Upper lobe of right lung (tissue), 1 donor: ENCODE measurements at regions not wholly inside any gene's neighbourhood (a gene's known extent, or its start where the extent isn't known, plus 50 kb on each side); places are given as distances from the start of the nearest gene placed in this dataset.

Experiments used
- ATAC-seq: fragments of 200-7000 bp; cut with Tn5 transposase; one replicate; pipeline ENCODE4 v1.9.1; 2020; ENCODE audit warnings: mild to moderate bottlenecking, moderate library complexity
- DNase-seq: peaks from one replicate; pipeline ENCODE4 v3.0.0-alpha.2; 2020
- H3K27ac ChIP-seq: fragments of 200-600 bp; one replicate; pipeline ENCODE4 v1.8.0; 2022
- H3K27me3 ChIP-seq: fragments of 200-600 bp; one replicate; pipeline ENCODE4 v1.8.0; 2022; ENCODE audit warnings: mild to moderate bottlenecking
- H3K36me3 ChIP-seq: fragments of 200-600 bp; one replicate; pipeline ENCODE4 v1.8.0; 2022
- H3K4me1 ChIP-seq: fragments of 200-600 bp; one replicate; pipeline ENCODE4 v1.8.0; 2022
- H3K4me3 ChIP-seq: fragments of 200-600 bp; one replicate; pipeline ENCODE4 v1.8.0; 2022; ENCODE audit warnings: mild to moderate bottlenecking
- H3K9me3 ChIP-seq: fragments of 200-600 bp; one replicate; pipeline ENCODE4 v1.8.0; 2022
- CTCF ChIP-seq: fragments of 200-600 bp; IDR thresholded peaks from one replicate; pipeline ENCODE4 v1.8.0; 2022; ENCODE audit warnings: antibody characterized with exemption
- intact Hi-C: fragments of 100-400 bp; cut with DNase I; formaldehyde crosslinking; loops from one replicate; pipeline ENCODE4 v1.11.0; 2022
- donor health status: DM: no; HTN: yes; CAD: no; lungs with severe emphysema.

GRCh38 chr5:63650581-63650980, 311.7 kb downstream of the HTR1A start:
- DNase-seq = no peak
- no peaks in the 10 kb centered on the region for H3K9me3 ChIP-seq
- no peaks in the 10 kb centered on the region for H3K27me3 ChIP-seq
- no peaks in the 10 kb centered on the region for H3K4me1 ChIP-seq
- no peak for ATAC-seq
- H3K36me3 ChIP-seq = no peaks in the 10 kb centered on the region
- intact Hi-C loops = no loop called here
- TF ChIP-seq CTCF = no peak
- no peak overlapping the region for H3K4me3 ChIP-seq
- H3K27ac ChIP-seq = no peak overlapping the region

GRCh38 chr5:63648376-63648775, 313.9 kb downstream of the HTR1A start:
- DNase-seq (no peak), ATAC-seq (no peak)
- no peak for TF ChIP-seq CTCF
- Histone ChIP-seq H3K27ac (no peak overlapping the region), H3K4me3 (no peak overlapping the region), H3K27me3 (no peaks in the 10 kb centered on the region), H3K4me1 (no peaks in the 10 kb centered on the region), H3K36me3 (no peaks in the 10 kb centered on the region), H3K9me3 (no peaks in the 10 kb centered on the region)
- intact Hi-C loops = no loop called here

- no peak for ATAC-seq
These were observed 332.2 kb downstream of the HTR1A start for GRCh38 chr5:63629951-63630630.

GRCh38 chr5:63613442-63613841, 348.8 kb downstream of the HTR1A start:
- Histone ChIP-seq H3K27me3 (no peaks in the 10 kb centered on the region), H3K27ac (no peak overlapping the region), H3K9me3 (no peaks in the 10 kb centered on the region), H3K36me3 (no peaks in the 10 kb centered on the region), H3K4me3 (no peak overlapping the region), H3K4me1 (no peaks in the 10 kb centered on the region)
- no peak for DNase-seq
- no peak for TF ChIP-seq CTCF
- no peak for ATAC-seq
- intact Hi-C loops = no loop called here

More at GRCh38 chr5:63629951-63630630, 332.2 kb downstream of the HTR1A start:
- intact Hi-C loops = no loop called here
- no peaks in the 10 kb centered on the region for H3K36me3 ChIP-seq
- H3K4me1 ChIP-seq = no peaks in the 10 kb centered on the region
- DNase-seq = no peak
- no peak overlapping the region for H3K4me3 ChIP-seq
- H3K27me3 ChIP-seq = no peaks in the 10 kb centered on the region
- no peaks in the 10 kb centered on the region for H3K9me3 ChIP-seq
- TF ChIP-seq CTCF = no peak
- H3K27ac ChIP-seq = no peak overlapping the region

- ATAC-seq (no peak), DNase-seq (no peak)
- H3K36me3 ChIP-seq = no peaks in the 10 kb centered on the region
- H3K9me3 ChIP-seq = no peaks in the 10 kb centered on the region
- intact Hi-C loops = no loop called here
- no peaks in the 10 kb centered on the region for H3K27me3 ChIP-seq
- TF ChIP-seq CTCF = no peak
- no peak overlapping the region for H3K4me3 ChIP-seq
- H3K27ac ChIP-seq = no peak overlapping the region
- no peaks in the 10 kb centered on the region for H3K4me1 ChIP-seq
These were observed 358.2 kb downstream of the HTR1A start for GRCh38 chr5:63603996-63604395.

- intact Hi-C loops = no loop called here
- H3K4me3 ChIP-seq = no peak overlapping the region
- no peaks in the 10 kb centered on the region for H3K4me1 ChIP-seq
- DNase-seq (no peak), ATAC-seq (no peak)
- H3K27ac ChIP-seq = no peak overlapping the region
- TF ChIP-seq CTCF = no peak
- no peaks in the 10 kb centered on the region for H3K36me3 ChIP-seq
- H3K9me3 ChIP-seq = no peaks in the 10 kb centered on the region
- H3K27me3 ChIP-seq = no peaks in the 10 kb centered on the region
These were observed 359.3 kb downstream of the HTR1A start for GRCh38 chr5:63602971-63603370.
